HG03175 (cell line): ENCODE measurements at regions not wholly inside any gene's neighbourhood (a gene's known extent, or its start where the extent isn't known, plus 50 kb on each side); places are given as distances from the start of the nearest gene placed in this dataset.
"Not testable (repeated sequence)": the region's sequence is repeated elsewhere in the genome, so short reads cannot be mapped to it uniquely, and the experiment has no call there.

Source experiments
- ATAC-seq: cut with Tn5 transposase; IDR thresholded peaks from one replicate; pipeline ENCODE4 v1.9.1; 2021; ENCODE audit warnings: mild to moderate bottlenecking, moderate library complexity; ENCODE audit not compliant: unreplicated experiment

DNA sequence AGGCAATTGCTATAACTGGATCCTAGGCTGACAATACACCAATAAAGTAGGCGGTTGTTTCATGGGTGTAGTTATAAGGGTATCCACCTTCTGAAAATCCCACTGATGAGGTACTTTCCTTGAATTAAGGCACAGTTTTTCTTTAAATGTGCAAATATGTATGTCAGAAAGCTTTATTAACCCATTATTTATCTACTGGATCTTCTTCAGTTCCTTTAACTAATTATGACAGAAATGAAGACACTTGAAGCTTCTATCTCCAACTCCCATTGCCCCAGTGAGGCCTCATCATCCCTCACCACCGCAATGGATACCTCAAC lies 159.6 kb upstream of the KLF3 start:
- no peak for ATAC-seq

- ATAC-seq: peak; percentile 56
Measured at GRCh38 chr4:38509551-38509950, 154.4 kb upstream of the KLF3 start.

- no peak for ATAC-seq
Measured at GRCh38 chr4:38510201-38510600, 153.8 kb upstream of the KLF3 start.

DNA sequence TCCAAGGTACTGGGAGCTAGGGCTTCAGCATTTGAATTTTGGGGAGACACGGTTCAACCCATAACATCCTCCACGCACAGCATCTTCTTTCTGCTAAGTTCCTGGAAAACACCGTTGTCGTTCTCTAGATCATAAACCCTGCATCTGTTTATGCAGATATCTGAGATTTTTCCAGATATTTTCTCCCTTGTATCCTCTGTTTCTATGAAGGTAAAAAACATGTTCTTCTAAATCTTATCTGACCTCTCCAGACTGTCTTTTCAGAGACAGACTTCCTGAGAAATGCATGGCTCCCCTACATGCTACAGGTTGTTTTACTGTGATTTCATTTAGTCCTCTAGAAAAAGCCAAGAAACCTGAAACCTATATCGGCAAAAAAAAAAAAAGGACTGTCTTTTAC lies 152.3 kb upstream of the KLF3 start:
- ATAC-seq: no peak

DNA sequence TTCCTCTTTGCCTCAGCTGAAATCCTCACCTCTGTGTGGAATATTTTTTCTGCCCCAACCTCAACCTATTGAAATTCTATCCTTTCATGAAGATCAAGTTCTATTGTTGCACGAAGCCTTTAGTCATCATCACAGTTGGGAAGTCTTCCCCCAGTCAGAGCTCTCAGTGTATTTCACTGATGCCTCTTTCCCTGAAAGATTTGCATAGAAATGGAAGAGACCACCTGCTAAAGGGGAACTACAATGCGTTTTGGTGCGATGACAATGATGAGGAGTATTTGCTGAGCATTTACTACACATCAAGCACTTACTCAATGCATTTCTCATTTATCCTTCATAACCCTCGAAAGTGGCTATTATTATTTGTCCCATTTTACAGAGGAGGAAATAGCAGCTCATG lies 151.2 kb upstream of the KLF3 start:
- ATAC-seq: no peak

GRCh38 chr4:38514465-38515146 lies 149.4 kb upstream of the KLF3 start:
- no peak for ATAC-seq

GRCh38 chr4:38516190-38516589 lies 147.8 kb upstream of the KLF3 start:
- ATAC-seq: no peak

DNA sequence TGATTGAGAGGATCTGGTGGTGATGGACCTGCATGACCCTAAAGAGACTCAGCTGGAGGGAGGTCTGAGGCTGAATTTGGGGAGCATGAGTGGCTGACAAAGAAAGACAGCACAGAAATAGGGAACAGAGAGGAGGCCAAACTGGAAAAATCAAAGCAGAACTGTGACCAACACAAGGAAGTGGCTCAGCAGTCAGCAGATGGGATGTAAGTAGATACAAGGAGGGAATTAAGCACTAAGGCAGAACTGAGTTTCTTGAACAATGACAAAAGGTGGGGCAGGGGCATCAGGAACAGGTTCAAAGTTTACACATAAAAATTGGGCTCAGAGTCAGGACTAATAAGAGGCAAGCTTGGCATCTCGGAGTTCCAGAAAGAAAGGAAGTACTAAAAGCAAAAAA lies 144.3 kb upstream of the KLF3 start:
- no peak for ATAC-seq

- no peak for ATAC-seq
Measured at GRCh38 chr4:38523054-38523453, 140.9 kb upstream of the KLF3 start.

GRCh38 chr4:38523524-38524448 lies 140.2 kb upstream of the KLF3 start:
- ATAC-seq: peak; percentile 99

- ATAC-seq: no peak
Measured at GRCh38 chr4:38526412-38526811, 137.6 kb upstream of the KLF3 start.

- ATAC-seq: peak; percentile 94
Measured at GRCh38 chr4:38529189-38530115, 134.5 kb upstream of the KLF3 start.

DNA sequence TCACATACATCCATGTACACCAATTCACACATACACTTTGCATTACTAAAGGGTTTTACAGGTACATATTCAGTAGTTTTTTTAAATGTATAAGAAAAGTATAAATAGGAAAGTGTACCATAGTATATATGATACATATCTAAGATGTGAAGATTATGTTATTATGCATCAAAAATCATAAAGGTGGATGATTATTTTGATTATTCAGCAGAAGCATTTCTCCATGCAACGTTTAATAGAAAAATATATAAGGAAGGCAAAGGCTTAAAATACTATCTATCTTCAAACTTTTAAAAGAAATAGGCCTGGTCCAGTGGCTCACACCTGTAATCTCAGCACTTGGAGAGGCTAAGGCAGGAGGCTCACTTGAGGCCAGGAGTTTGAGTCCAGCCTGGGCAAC lies 133.5 kb upstream of the KLF3 start:
- no peak for ATAC-seq

DNA sequence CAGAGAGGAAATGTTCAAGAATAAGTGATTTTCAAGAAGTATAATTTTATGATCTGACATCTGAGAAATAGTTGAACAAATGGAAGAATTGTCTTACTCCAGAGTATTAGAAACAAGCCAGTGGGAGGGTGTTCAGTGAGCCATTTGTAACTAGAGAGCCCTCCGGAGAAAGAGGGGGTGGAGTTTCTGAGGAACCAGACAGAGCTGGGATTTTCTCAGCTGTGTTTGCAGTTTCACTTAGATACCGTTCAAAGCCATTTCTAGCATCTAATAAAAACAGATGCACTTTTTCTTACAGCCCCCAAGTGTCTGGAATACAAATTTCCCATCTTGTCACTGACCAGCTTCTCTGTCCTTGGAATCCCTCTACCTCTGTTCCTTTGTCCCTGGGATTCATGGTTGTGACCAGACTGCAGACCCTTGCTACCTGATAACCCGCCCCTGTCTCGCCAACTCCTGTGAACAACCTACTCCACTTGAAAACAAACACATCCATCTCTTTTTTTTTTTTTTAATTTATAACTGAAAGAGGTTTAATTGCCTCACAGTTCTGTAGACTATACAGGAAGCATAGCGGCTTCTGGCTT lies 132.8 kb upstream of the KLF3 start:
- no peak for ATAC-seq

- ATAC-seq: no peak
Measured at GRCh38 chr4:38532908-38533499, 131.0 kb upstream of the KLF3 start.

DNA sequence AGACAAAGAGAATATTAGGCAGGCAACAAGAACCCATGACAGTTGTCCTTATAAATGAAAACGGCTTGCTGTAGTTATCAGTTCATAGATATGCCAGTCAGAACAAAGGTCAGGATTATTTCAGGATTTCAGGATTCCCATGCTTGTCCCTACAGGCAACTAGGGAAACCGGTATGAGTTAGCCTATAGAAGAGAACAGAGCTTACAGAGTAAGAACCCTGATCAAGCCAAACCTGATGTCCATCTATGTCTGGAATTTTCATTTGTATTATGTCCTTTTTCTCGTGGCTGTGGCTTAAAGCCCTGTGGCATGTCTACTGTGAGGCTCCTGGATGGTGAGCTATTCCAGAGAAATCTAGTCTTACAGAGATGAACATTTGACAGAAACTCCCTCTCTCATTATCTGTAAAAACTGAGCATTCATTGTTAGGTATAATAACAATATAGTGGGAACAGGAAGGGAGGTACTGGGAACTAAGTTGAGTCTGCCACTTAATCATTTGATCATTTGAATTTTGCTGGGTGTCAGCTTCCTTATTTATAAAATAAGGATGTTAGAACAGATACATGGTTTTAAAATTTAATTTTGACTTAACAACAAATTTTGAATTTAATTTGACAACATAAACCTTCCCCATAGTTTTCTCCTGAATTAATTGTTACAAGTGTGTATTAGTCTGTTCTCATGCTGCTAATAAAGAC lies 129.5 kb upstream of the KLF3 start:
- ATAC-seq: no peak

DNA sequence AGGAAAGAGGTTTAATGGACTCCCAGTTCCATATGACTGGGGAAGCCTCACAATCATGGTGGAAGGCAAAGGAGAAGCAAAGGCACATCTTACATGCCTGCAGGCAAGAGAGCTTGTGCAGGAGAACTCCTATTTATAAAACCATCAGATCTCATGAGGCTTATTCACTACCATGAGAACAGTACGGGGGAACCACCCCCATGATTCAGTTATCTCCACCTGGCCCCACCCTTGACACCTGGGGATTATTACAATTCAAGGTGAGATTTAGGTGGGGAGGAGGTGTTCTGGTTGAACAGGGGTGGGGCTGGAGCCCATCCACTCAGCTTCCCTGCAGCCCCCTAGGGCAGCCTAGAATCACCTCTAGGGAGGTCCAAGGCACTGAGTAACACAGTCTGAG lies 128.9 kb upstream of the KLF3 start:
- ATAC-seq: not testable (repeated sequence)

DNA sequence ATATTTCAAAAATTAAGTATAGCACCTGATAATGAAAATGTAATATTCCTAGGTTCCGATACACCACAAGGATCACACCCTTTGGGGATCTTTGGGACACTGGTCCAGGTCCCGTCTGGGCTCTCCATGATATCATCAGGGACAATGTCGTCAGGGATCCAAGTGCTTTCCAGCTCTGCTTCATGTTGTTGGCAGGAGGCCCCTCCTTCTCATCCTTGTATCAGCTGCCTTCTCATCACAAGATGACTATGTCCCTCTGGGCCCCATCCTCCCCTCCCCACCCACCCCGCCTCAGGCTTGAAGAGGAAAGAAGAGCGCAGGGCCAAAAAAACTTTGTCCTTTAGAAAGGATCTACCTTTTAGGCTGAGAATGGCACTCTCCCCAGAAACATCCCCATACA lies 128.3 kb upstream of the KLF3 start:
- no peak for ATAC-seq

- no peak for ATAC-seq
Measured at GRCh38 chr4:38536716-38537115, 127.3 kb upstream of the KLF3 start.

DNA sequence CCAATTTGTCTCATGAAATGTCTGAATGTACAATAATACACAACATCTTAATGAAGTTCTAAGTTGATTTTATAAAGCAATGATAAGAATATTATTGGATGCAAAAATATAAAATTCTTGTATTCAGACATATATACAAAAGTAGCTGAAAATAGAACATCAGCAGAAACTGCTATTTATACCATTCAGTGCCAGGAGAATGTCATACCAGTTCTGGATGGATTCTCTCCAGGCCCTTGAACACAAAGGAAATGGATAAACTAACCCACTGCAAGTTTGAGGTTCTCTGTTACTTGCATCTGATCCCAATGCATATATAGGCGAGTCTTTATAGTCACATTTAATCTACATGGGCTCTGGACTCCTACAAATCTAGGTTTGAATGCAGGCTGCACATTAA lies 126.3 kb upstream of the KLF3 start:
- ATAC-seq: no peak
